HG03175 (cell line): ENCODE measurements at regions not wholly inside any gene's neighbourhood (a gene's known extent, or its start where the extent isn't known, plus 50 kb on each side); places are given as distances from the start of the nearest gene placed in this dataset.

Experiments used
- ATAC-seq: cut with Tn5 transposase; IDR thresholded peaks from one replicate; pipeline ENCODE4 v1.9.1; 2021; ENCODE audit warnings: mild to moderate bottlenecking, moderate library complexity; ENCODE audit not compliant: unreplicated experiment

GRCh38 chr3:31135546-31135945, 241.1 kb upstream of the GADL1 start:
- no peak for ATAC-seq

- no peak for ATAC-seq
These were observed 243.4 kb upstream of the GADL1 start for GRCh38 chr3:31137718-31138465.

GRCh38 chr3:31140470-31140869, 246.0 kb upstream of the GADL1 start:
- no peak for ATAC-seq

GRCh38 chr3:31142139-31142538, 247.7 kb upstream of the GADL1 start:
- ATAC-seq = no peak

GRCh38 chr3:31142543-31142942, 248.1 kb upstream of the GADL1 start:
- ATAC-seq = no peak

GRCh38 chr3:31145062-31145461, 250.6 kb upstream of the GADL1 start:
- no peak for ATAC-seq

GRCh38 chr3:31147550-31147949, 253.1 kb upstream of the GADL1 start:
- ATAC-seq = no peak

- ATAC-seq = no peak
These were observed 262.7 kb upstream of the GADL1 start for GRCh38 chr3:31157047-31157694.

GRCh38 chr3:31157893-31158620, 263.6 kb upstream of the GADL1 start:
- ATAC-seq = no peak

GRCh38 chr3:31159331-31160039, 265.0 kb upstream of the GADL1 start:
- no peak for ATAC-seq

- no peak for ATAC-seq
These were observed 267.4 kb upstream of the GADL1 start for GRCh38 chr3:31161889-31162288.

GRCh38 chr3:31164381-31164780, 269.9 kb upstream of the GADL1 start:
- ATAC-seq = no peak

- no peak for ATAC-seq
These were observed 271.0 kb upstream of the GADL1 start for GRCh38 chr3:31165399-31165860.

- ATAC-seq = no peak
These were observed 271.9 kb upstream of the GADL1 start for GRCh38 chr3:31166249-31166885.

- no peak for ATAC-seq
These were observed 273.2 kb upstream of the GADL1 start for GRCh38 chr3:31167666-31168065.

GRCh38 chr3:31170932-31171670, 276.6 kb upstream of the GADL1 start:
- ATAC-seq = no peak

- no peak for ATAC-seq
These were observed 277.9 kb upstream of the GADL1 start for GRCh38 chr3:31172336-31172735.

- ATAC-seq = no peak
These were observed 278.8 kb upstream of the GADL1 start for GRCh38 chr3:31173118-31173718.

- no peak for ATAC-seq
These were observed 279.6 kb upstream of the GADL1 start for GRCh38 chr3:31174079-31174478.

GRCh38 chr3:31176045-31176444, 281.6 kb upstream of the GADL1 start:
- ATAC-seq = no peak
